CD8-positive, alpha-beta memory T cell (primary cell): ENCODE measurements at regions not wholly inside any gene's neighbourhood (a gene's known extent, or its start where the extent isn't known, plus 50 kb on each side); places are given as distances from the start of the nearest gene placed in this dataset.
"Not testable (repeated sequence)": the region's sequence is repeated elsewhere in the genome, so short reads cannot be mapped to it uniquely, and the experiment has no call there.

Experiments used
- CTCF ChIA-PET: fragments of 350-600 bp; sonication (Branson Sonifier 250); formaldehyde crosslinking; loops from one replicate; lab custom pipeline; 2021; ENCODE audit warnings: antibody characterized with exemption; lab: Charles Lee
- POLR2A ChIA-PET: fragments of 350-600 bp; sonication (Branson Sonifier 250); formaldehyde crosslinking; loops from one replicate; lab custom pipeline; 2021; ENCODE audit warnings: antibody characterized with exemption; lab: Charles Lee
- DNase-seq, 5 donors: peaks; one replicate each; pipeline versions ENCODE4 v3.0.0 to v3.0.0-alpha.2; 2020 to 2022; ENCODE audit warnings: mixed read lengths in 1 of 5
- H3K27ac ChIP-seq: one replicate; pipeline ENCODE4 v1.7.0; 2013; ENCODE audit warnings: low read depth, mild to moderate bottlenecking, low read length, moderate library complexity
- H3K27me3 ChIP-seq: 2 replicates; pipeline ENCODE4 v1.7.0; 2013; ENCODE audit warnings: low read length, mild to moderate bottlenecking; ENCODE audit not compliant: insufficient read depth, poor library complexity, severe bottlenecking
- H3K36me3 ChIP-seq: 2 replicates; pipeline ENCODE4 v1.7.0; 2013; ENCODE audit warnings: mild to moderate bottlenecking, low read length, moderate library complexity; ENCODE audit not compliant: insufficient read depth
- H3K4me1 ChIP-seq: 2 replicates; pipeline ENCODE4 v1.7.0; 2013; ENCODE audit warnings: mild to moderate bottlenecking, low read length, moderate library complexity; ENCODE audit not compliant: insufficient read depth
- H3K4me3 ChIP-seq: 2 replicates; pipeline ENCODE4 v1.7.0; 2013; ENCODE audit warnings: mild to moderate bottlenecking, low read length
- H3K9me3 ChIP-seq: 2 replicates; pipeline ENCODE4 v1.7.0; 2013; ENCODE audit warnings: mild to moderate bottlenecking, low read length
- H3K27ac Mint-ChIP-seq, 8 donors: one replicate each; pipeline ENCODE4 v1.8.0; 2020 to 2021; ENCODE audit warnings: mixed read lengths in 8 of 8, mild to moderate bottlenecking in 6 of 8, inconsistent platforms in 3 of 8, moderate library complexity in 3 of 8
- H3K27me3 Mint-ChIP-seq, 2 donors: one replicate each; pipeline ENCODE4 v1.8.0; 2020 to 2021; ENCODE audit warnings: mixed read lengths in 2 of 2, mild to moderate bottlenecking in 1 of 2, moderate library complexity in 1 of 2
- H3K36me3 Mint-ChIP-seq, 3 donors: one replicate each; pipeline ENCODE4 v1.8.0; 2020 to 2021; ENCODE audit warnings: mixed read lengths in 3 of 3, inconsistent platforms in 1 of 3, mild to moderate bottlenecking in 1 of 3
- H3K4me1 Mint-ChIP-seq, 3 donors: one replicate each; pipeline ENCODE4 v1.8.0; 2020 to 2021; ENCODE audit warnings: mixed read lengths in 3 of 3, inconsistent platforms in 1 of 3, mild to moderate bottlenecking in 1 of 3
- H3K4me3 Mint-ChIP-seq, 7 donors: one replicate each; pipeline ENCODE4 v1.8.0; 2020 to 2021; ENCODE audit warnings: mixed read lengths in 7 of 7, mild to moderate bottlenecking in 6 of 7, moderate library complexity in 4 of 7, inconsistent platforms in 2 of 7
- H3K9me3 Mint-ChIP-seq, 5 donors: one replicate each; pipeline ENCODE4 v1.8.0; 2020 to 2022; ENCODE audit warnings: mixed read lengths in 5 of 5, mild to moderate bottlenecking in 3 of 5, moderate library complexity in 2 of 5, inconsistent platforms in 1 of 5

DNA sequence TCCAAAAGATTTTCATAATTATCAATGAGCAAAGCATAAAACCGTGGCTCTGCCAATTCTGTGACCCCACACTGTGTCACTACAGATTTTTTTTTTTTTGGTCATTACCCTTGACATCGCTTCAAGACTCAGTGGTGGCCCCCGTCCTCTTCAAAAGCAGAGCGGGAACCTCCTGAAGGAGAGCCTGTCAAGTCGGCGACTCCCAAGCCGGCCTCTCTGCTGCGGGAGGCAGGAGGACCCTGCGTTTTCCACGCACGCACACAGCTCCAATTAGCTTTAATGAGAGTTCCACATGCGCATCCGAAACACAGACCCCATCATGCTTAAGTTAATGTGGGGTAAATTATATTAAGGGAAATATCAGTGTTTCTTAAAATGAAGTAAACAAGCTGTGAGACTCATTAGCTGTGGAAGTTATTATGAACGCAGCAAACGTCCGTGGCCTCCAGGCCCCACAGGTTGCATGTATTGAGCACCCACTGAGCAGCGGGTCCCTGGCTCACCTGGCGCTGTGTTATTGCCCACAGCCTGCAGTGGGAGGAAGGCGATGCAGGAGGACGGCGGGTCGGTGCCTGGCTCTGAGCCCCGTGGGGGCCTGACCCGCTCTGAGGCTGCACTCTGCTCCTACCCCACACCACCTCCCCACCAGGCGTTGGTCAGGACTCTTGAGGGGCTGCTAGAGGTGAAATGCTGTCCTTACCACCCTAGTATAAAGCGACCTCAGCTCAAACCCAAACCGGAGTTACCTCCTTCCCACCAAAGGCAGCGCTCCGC, 181.0 kb upstream of the SALL3 start:
- no peaks in the 10 kb centered on the region for H3K9me3 ChIP-seq
- no peaks in the 10 kb centered on the region for H3K9me3 Mint-ChIP-seq
- no peaks in the 10 kb centered on the region for H3K36me3 ChIP-seq
- H3K27ac ChIP-seq, result no peak overlapping the region
- H3K27ac Mint-ChIP-seq, result no peak overlapping the region
- ChIA-PET CTCF (no interaction called here), POLR2A (no interaction called here)
- H3K36me3 Mint-ChIP-seq, result no peaks in the 10 kb centered on the region
- no peaks in the 10 kb centered on the region for H3K4me1 ChIP-seq
- H3K4me3 ChIP-seq, result no peak overlapping the region
- H3K4me1 Mint-ChIP-seq, result no peaks in the 10 kb centered on the region
- DNase-seq, result no peak
- no peak overlapping the region for H3K4me3 Mint-ChIP-seq
- no peaks in the 10 kb centered on the region for H3K27me3 ChIP-seq
- peaks cover 0 to 7% of the 10 kb centered on the region in 2 donors for H3K27me3 Mint-ChIP-seq

DNA sequence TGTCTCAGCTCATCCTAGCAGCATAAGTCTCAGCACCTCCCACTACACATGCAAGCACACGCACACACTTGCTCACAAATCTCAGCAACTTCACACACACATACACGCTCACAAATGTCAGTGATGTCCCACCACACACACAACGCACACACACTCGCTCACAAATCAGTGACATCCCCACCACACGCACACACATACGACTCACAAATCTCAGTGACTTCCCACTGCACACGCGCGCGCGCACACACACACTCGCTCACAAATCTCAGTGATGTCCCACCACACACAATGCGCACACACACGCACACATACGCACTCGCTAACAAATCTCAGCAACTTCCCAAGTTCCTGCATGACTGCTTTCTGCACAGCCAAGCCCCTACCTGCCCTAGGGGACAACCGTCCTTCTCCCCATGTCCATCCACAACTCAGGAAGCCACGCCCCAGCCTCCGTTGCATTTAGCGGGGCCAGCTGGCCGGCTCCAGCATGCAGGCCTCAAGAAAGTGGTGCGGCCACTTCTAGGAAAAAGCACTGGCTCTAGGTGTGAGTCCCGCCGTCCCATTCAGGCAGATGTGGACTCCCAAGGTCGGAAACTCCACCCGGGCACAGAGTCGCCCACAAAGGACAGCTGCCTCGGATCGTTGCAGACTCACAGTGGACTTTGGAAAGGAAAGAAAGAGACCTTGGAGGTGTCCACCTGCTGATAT, 180.1 kb upstream of the SALL3 start:
- Histone ChIP-seq H3K9me3 (no peaks in the 10 kb centered on the region), H3K27ac (no peak overlapping the region), H3K4me1 (no peaks in the 10 kb centered on the region), H3K27me3 (no peaks in the 10 kb centered on the region), H3K4me3 (no peak overlapping the region), H3K36me3 (no peaks in the 10 kb centered on the region)
- no peak for DNase-seq
- ChIA-PET CTCF (no interaction called here), POLR2A (no interaction called here)
- no peak overlapping the region for H3K4me3 Mint-ChIP-seq
- H3K27me3 Mint-ChIP-seq, result peaks cover 0 to 7% of the 10 kb centered on the region in 2 donors
- H3K36me3 Mint-ChIP-seq, result no peaks in the 10 kb centered on the region
- H3K27ac Mint-ChIP-seq, result no peak overlapping the region
- H3K4me1 Mint-ChIP-seq, result no peaks in the 10 kb centered on the region
- H3K9me3 Mint-ChIP-seq, result no peaks in the 10 kb centered on the region

DNA sequence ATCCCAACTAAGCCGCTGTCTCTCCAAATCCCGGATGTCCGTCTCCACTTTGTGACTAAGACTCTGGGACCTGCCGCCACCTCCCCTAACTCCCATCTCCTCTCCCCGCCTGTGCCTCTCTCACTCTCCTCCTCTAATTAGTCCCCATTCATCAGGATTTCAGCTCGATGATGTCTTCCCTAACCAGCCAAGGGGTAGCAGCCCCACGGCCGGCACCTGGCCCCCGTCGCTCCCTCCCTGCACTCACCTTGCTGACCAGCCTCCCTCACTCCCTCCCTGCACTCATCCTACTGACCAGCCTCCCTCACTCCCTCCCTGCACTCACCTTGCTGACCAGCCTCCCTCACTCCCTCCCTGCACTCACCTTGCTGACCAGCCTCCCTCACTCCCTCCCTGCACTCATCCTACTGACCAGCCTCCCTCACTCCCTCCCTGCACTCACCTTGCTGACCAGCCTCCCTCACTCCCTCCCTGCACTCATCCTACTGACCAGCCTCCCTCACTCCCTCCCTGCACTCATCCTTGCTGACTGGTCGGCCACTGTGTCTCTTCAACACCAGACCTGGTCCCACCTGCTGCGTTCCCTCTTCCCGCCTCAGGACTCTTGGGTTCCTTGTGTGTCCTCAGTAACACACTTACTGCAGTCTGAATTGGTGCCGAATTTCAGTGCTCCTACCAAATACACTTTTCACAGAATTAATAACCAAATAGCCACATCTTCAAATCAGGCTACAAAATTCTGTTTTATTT, 179.3 kb upstream of the SALL3 start:
- H3K4me1 ChIP-seq, H3K36me3 ChIP-seq, CTCF ChIA-PET, H3K9me3 ChIP-seq, H3K4me1 Mint-ChIP-seq, H3K9me3 Mint-ChIP-seq, H3K27me3 Mint-ChIP-seq, POLR2A ChIA-PET, H3K27me3 ChIP-seq, H3K27ac Mint-ChIP-seq, DNase-seq, H3K36me3 Mint-ChIP-seq, H3K4me3 ChIP-seq, H3K27ac ChIP-seq, H3K4me3 Mint-ChIP-seq: not testable (repeated sequence)

DNA sequence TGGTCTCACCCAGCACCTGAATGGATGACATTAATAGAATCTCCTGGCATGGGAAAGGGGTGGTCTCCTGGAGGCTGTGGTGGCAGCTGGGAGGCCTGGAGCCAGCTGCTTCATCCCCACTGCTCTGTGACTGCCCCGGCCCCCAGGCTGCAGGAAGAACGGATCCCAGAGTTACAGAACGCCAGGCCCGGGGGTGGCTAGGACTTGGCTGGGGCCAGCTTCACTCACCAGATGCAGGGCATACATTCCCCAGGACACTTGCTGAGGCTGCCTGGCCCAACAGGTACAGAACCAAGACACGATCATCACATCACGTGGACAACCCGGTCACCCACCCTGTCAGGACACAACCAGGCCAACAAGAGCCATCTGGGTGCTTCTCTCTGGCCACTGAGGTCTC, 178.6 kb upstream of the SALL3 start:
- ChIA-PET CTCF (no interaction called here), POLR2A (no interaction called here)
- Mint-ChIP-seq H3K4me1 (no peaks in the 10 kb centered on the region), H3K27me3 (peaks cover 5 to 9% of the 10 kb centered on the region in 2 donors), H3K9me3 (peaks cover 0 to 1% (median 0%) of the 10 kb centered on the region in 5 donors), H3K27ac (no peak overlapping the region), H3K4me3 (no peak overlapping the region), H3K36me3 (no peaks in the 10 kb centered on the region)
- no peak for DNase-seq
- Histone ChIP-seq H3K9me3 (no peaks in the 10 kb centered on the region), H3K4me3 (no peak overlapping the region), H3K27ac (no peak overlapping the region), H3K36me3 (no peaks in the 10 kb centered on the region), H3K4me1 (no peaks in the 10 kb centered on the region), H3K27me3 (no peaks in the 10 kb centered on the region)

DNA sequence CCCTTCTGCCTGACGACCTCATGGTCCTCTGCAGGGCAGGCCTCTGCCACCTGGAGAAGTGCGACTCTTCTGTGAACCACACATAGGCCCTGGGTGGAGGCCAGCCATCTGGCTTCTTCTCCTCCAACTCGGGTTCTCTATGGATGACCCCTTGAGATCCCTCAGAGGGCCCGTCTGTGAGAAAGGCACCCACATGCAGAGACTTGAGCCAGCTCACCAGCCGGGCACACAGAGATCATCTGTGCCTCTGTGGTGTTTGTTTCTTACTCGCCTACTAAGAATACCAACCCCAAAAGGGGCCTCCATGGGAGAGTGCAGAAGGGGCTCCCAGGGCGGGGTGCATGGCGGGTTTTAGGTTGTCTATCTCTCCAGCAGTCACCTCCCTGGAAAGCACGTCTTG, 176.5 kb upstream of the SALL3 start:
- Histone ChIP-seq H3K36me3 (no peaks in the 10 kb centered on the region), H3K4me1 (no peaks in the 10 kb centered on the region), H3K9me3 (no peaks in the 10 kb centered on the region), H3K27ac (no peak overlapping the region), H3K27me3 (no peaks in the 10 kb centered on the region), H3K4me3 (no peak overlapping the region)
- POLR2A ChIA-PET, result no interaction called here
- Mint-ChIP-seq H3K9me3 (peaks cover 0 to 1% (median 0%) of the 10 kb centered on the region in 5 donors), H3K4me3 (no peak overlapping the region), H3K27me3 (peaks cover 9% of the 10 kb centered on the region in 2 donors), H3K36me3 (no peaks in the 10 kb centered on the region), H3K27ac (no peak overlapping the region), H3K4me1 (no peaks in the 10 kb centered on the region)
- CTCF ChIA-PET, result no interaction called here
- no peak for DNase-seq

DNA sequence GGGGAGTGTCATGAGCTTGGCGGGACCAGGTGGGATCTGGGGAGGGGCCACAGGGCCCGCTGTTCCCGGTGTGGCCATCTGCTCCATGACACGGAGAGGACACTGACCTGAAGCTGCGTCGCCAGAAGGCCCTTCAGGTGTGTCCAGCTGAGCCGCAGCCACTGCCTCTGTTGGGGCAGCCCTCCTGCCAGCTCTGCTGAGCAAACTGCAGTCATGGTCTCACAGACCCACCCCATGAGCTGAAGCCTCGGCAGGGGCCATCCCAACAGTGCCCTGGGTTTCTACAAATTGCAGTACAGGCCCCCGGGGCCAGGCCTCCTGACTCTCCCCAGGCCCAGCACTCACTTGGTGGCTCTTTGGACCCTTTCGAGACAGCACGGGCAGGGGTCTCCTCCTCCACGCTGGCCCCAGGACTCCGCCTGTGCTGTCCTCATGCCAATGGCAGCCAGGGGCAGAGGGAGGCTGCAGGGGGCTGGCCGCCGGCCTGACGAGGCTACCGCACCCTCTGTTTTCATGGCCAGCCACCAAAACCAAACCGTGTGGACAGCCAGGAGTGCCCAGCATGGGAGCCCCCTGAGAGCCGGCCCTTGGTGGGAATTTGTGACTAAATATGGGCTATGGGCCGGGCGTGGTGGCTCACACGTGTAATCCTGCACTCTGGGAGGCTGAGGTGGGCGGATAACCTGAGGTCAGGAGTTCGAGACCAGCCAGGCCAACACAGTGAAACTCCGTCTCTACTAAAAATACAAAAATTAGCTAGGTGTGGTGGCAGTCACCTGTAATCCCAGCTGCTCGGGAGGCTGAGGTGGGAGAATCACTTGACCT, 175.2 kb upstream of the SALL3 start:
- Mint-ChIP-seq H3K27me3 (peaks cover 9% of the 10 kb centered on the region in 2 donors), H3K9me3 (peaks cover 0 to 1% (median 0%) of the 10 kb centered on the region in 5 donors), H3K4me1 (no peaks in the 10 kb centered on the region), H3K36me3 (no peaks in the 10 kb centered on the region), H3K4me3 (no peak overlapping the region), H3K27ac (no peak overlapping the region)
- no peak overlapping the region for H3K4me3 ChIP-seq
- CTCF ChIA-PET, result no interaction called here
- no peaks in the 10 kb centered on the region for H3K27me3 ChIP-seq
- no peaks in the 10 kb centered on the region for H3K4me1 ChIP-seq
- no peaks in the 10 kb centered on the region for H3K36me3 ChIP-seq
- H3K27ac ChIP-seq, result no peak overlapping the region
- DNase-seq, result no peak
- H3K9me3 ChIP-seq, result no peaks in the 10 kb centered on the region
- POLR2A ChIA-PET, result no interaction called here

DNA sequence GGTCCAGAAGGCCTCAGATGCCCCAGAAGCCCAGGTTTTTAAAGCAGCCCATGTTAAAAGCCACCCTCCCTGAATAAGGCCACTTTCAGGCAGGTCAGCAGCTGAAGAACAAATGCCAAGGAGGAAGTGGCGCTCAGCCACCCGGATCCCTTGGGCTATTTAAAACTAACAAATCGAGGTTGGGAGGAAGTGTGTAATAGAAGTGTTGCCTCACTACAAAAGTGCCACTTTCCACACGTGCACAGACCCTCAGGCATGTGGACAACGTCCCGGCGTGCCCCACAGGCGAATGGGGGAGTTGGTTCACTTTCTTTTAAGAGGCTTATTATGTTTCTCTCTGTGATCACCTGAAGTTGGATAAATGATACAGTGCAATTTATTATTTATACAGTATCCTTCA, 173.8 kb upstream of the SALL3 start:
- CTCF ChIA-PET, result no interaction called here

More for the DNA sequence above, 173.8 kb upstream of the SALL3 start:
- Histone ChIP-seq H3K27ac (no peak overlapping the region), H3K4me3 (no peak overlapping the region), H3K27me3 (no peaks in the 10 kb centered on the region), H3K9me3 (no peaks in the 10 kb centered on the region), H3K36me3 (no peaks in the 10 kb centered on the region), H3K4me1 (no peaks in the 10 kb centered on the region)
- Mint-ChIP-seq H3K4me3 (no peak overlapping the region), H3K27me3 (peaks cover 9% of the 10 kb centered on the region in 2 donors), H3K4me1 (no peaks in the 10 kb centered on the region), H3K27ac (no peak overlapping the region), H3K36me3 (no peaks in the 10 kb centered on the region), H3K9me3 (peaks cover 0 to 2% (median 0%) of the 10 kb centered on the region in 5 donors)
- DNase-seq, result no peak
- POLR2A ChIA-PET, result no interaction called here
